ENCODE measurements at regions not wholly inside any gene's neighbourhood (a gene's known extent, or its start where the extent isn't known, plus 50 kb on each side); places are given as distances from the start of the nearest gene placed in this dataset.

- TF ChIP-seq, protein P1, sequence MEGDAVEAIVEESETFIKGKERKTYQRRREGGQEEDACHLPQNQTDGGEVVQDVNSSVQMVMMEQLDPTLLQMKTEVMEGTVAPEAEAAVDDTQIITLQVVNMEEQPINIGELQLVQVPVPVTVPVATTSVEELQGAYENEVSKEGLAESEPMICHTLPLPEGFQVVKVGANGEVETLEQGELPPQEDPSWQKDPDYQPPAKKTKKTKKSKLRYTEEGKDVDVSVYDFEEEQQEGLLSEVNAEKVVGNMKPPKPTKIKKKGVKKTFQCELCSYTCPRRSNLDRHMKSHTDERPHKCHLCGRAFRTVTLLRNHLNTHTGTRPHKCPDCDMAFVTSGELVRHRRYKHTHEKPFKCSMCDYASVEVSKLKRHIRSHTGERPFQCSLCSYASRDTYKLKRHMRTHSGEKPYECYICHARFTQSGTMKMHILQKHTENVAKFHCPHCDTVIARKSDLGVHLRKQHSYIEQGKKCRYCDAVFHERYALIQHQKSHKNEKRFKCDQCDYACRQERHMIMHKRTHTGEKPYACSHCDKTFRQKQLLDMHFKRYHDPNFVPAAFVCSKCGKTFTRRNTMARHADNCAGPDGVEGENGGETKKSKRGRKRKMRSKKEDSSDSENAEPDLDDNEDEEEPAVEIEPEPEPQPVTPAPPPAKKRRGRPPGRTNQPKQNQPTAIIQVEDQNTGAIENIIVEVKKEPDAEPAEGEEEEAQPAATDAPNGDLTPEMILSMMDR (IDR thresholded peaks at IDR 0.05) = no peak
- no peak for TF ChIP-seq POLR2A (IDR thresholded peaks at IDR 0.05)
Observed at GRCh38 chr3:6066397-6066796, 794.5 kb upstream of the GRM7 start.

Measured in testis (tissue), 2 donors.